ENCODE measurements at regions not wholly inside any gene's neighbourhood (a gene's known extent, or its start where the extent isn't known, plus 50 kb on each side); places are given as distances from the start of the nearest gene placed in this dataset.

DNA sequence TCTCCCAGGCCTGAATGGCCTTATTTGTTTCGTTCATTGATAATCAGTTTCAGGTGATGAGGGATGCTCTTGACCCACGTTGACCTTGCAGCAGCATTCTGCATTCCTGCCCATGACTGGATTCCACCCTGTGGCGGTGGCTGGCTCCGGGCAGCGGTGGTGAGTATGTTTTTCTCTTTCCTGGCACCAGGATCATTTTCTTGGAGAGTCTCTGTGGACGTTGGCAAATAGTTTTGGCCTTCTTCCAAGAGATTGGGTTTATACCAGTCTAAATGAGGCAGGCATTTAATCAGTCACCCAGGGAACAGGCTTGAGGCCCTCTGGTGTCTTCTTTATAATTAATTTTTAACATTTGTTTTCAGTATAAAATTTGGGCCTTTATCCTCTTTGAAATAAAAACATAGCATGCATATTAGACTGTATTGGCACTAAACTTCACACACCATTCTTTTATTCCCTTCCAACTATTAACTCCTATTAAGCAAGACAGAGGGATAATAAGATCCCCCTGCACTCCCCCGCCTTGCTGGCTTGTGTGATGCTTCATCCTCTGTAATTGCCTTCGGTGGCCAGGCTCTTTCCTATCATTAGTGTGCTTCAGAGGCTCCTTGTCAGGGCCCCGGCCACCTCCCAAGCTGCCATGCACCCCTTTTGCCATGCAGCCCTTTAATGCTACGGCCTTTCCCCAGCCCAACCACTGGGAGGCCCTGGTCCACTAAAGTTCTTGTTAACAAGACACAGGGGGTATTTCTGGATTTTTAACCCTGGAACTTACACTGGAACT, 176.2 kb upstream of the TOPAZ1 start:
- peak; percentile 35 for DNase-seq (ENCODE audit: low read depth)
- no peaks in the 10 kb centered on the region for H3K36me3 ChIP-seq (ENCODE audit: control insufficient read depth, insufficient read depth, low read length, severe bottlenecking)
- no peak overlapping the region for H3K4me3 ChIP-seq (ENCODE audit: low read length)
- H3K4me1 ChIP-seq (ENCODE audit: control insufficient read depth, insufficient read depth, low read length) = peaks cover 12% of the 10 kb centered on the region
- no peak overlapping the region for H3K9ac ChIP-seq (ENCODE audit: low read length)
- H3K9me3 ChIP-seq (ENCODE audit: control insufficient read depth, low read length) = no peaks in the 10 kb centered on the region
- H3K27me3 ChIP-seq (replicated peaks; ENCODE audit: control insufficient read depth, insufficient read depth, low read length) = no peaks in the 10 kb centered on the region

DNA sequence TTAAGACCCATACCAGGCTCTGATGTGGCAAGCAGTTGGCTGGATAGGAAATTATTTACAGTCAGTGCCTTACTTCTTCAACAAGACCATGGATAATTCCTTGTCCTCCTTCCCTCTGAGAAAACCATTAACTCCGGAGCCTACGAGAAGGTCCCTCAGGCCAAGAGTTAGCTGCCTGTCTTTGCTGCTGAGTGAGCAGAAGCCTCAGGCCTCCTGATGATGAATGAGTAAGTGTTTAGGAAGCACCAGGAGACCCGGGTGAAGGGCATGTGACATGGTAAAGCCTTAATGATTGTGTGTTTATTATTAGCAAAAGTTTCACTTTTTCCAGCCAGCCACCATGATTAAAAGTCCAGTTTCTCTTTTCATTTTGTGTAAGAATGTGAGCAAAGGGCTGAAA, 174.9 kb upstream of the TOPAZ1 start:
- Histone ChIP-seq H3K4me1 (ENCODE audit: control insufficient read depth, insufficient read depth, low read length) (peaks cover 12% of the 10 kb centered on the region), H3K9ac (ENCODE audit: low read length) (no peak overlapping the region), H3K9me3 (ENCODE audit: control insufficient read depth, low read length) (no peaks in the 10 kb centered on the region), H3K27me3 (replicated peaks; ENCODE audit: control insufficient read depth, insufficient read depth, low read length) (no peaks in the 10 kb centered on the region), H3K36me3 (ENCODE audit: control insufficient read depth, insufficient read depth, low read length, severe bottlenecking) (no peaks in the 10 kb centered on the region), H3K4me3 (ENCODE audit: low read length) (no peak overlapping the region)
- no peak for DNase-seq (ENCODE audit: low read depth)

DNA sequence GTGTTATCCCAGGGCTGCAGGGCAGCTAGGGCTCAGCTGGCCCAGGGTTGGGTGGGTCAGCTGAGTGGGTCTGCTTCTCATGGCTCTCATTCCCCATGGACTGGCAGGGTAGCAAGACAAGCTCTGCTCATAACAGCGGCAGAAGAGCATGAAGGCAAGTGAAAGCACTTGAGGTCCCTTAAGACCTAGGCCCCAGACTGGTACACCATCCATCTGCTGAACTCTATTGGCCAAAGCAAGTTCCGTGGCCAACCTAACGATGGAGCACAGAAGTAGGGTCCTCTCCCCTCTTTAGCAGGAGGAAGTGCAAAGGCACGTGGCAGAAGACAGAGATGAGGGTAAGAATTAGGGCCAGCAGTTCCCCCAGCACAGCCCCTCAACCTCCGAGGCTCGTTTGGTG, 174.3 kb upstream of the TOPAZ1 start:
- DNase-seq (ENCODE audit: low read depth) = no peak
- Histone ChIP-seq H3K9me3 (ENCODE audit: control insufficient read depth, low read length) (no peaks in the 10 kb centered on the region), H3K27me3 (replicated peaks; ENCODE audit: control insufficient read depth, insufficient read depth, low read length) (no peaks in the 10 kb centered on the region), H3K4me3 (ENCODE audit: low read length) (no peak overlapping the region), H3K9ac (ENCODE audit: low read length) (no peak overlapping the region), H3K4me1 (ENCODE audit: control insufficient read depth, insufficient read depth, low read length) (peaks cover 12% of the 10 kb centered on the region), H3K36me3 (ENCODE audit: control insufficient read depth, insufficient read depth, low read length, severe bottlenecking) (no peaks in the 10 kb centered on the region)

DNA sequence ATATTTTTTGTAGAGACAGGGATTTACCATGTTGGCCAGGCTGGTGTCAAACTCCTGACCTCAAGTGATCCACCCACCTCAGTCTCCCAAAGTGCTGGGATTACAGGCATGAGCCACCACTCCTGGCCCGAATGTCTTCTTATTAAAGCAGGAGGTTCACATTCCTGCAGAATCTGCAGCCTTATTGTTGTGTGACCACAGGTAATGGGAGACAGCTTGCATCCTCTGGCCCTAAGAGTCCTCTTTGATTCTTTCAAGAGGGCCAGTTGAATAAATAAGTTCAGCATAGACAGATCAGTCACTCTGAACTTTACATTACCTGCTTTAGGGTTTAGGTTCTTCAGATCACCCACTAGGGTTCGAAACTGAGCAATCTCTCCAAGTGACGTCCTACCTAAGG, 172.9 kb upstream of the TOPAZ1 start:
- H3K4me3 ChIP-seq (ENCODE audit: low read length) = no peak overlapping the region

GRCh38 chr3:44069276-44069675, 172.4 kb upstream of the TOPAZ1 start:
- DNase-seq (ENCODE audit: low read depth) = no peak
- H3K36me3 ChIP-seq (ENCODE audit: control insufficient read depth, insufficient read depth, low read length, severe bottlenecking) = no peaks in the 10 kb centered on the region
- H3K4me1 ChIP-seq (ENCODE audit: control insufficient read depth, insufficient read depth, low read length) = peaks cover 12% of the 10 kb centered on the region
- no peaks in the 10 kb centered on the region for H3K9me3 ChIP-seq (ENCODE audit: control insufficient read depth, low read length)
- no peak overlapping the region for H3K4me3 ChIP-seq (ENCODE audit: low read length)
- H3K27me3 ChIP-seq (replicated peaks; ENCODE audit: control insufficient read depth, insufficient read depth, low read length) = no peaks in the 10 kb centered on the region
- H3K9ac ChIP-seq (ENCODE audit: low read length) = no peak overlapping the region

More for the DNA sequence above, 172.9 kb upstream of the TOPAZ1 start:
- no peak overlapping the region for H3K9ac ChIP-seq (ENCODE audit: low read length)
- peaks cover 12% of the 10 kb centered on the region for H3K4me1 ChIP-seq (ENCODE audit: control insufficient read depth, insufficient read depth, low read length)
- H3K36me3 ChIP-seq (ENCODE audit: control insufficient read depth, insufficient read depth, low read length, severe bottlenecking) = no peaks in the 10 kb centered on the region
- no peaks in the 10 kb centered on the region for H3K27me3 ChIP-seq (replicated peaks; ENCODE audit: control insufficient read depth, insufficient read depth, low read length)
- H3K9me3 ChIP-seq (ENCODE audit: control insufficient read depth, low read length) = no peaks in the 10 kb centered on the region
- DNase-seq (ENCODE audit: low read depth) = no peak

- H3K9me3 ChIP-seq (ENCODE audit: control insufficient read depth, low read length) = no peaks in the 10 kb centered on the region
- H3K27me3 ChIP-seq (replicated peaks; ENCODE audit: control insufficient read depth, insufficient read depth, low read length) = no peaks in the 10 kb centered on the region
- no peaks in the 10 kb centered on the region for H3K36me3 ChIP-seq (ENCODE audit: control insufficient read depth, insufficient read depth, low read length, severe bottlenecking)
- no peak overlapping the region for H3K4me3 ChIP-seq (ENCODE audit: low read length)
- DNase-seq (ENCODE audit: low read depth) = no peak
- no peak overlapping the region for H3K9ac ChIP-seq (ENCODE audit: low read length)
- peaks cover 4% of the 10 kb centered on the region for H3K4me1 ChIP-seq (ENCODE audit: control insufficient read depth, insufficient read depth, low read length)
Observed at GRCh38 chr3:44070841-44071546, 170.7 kb upstream of the TOPAZ1 start.

DNA sequence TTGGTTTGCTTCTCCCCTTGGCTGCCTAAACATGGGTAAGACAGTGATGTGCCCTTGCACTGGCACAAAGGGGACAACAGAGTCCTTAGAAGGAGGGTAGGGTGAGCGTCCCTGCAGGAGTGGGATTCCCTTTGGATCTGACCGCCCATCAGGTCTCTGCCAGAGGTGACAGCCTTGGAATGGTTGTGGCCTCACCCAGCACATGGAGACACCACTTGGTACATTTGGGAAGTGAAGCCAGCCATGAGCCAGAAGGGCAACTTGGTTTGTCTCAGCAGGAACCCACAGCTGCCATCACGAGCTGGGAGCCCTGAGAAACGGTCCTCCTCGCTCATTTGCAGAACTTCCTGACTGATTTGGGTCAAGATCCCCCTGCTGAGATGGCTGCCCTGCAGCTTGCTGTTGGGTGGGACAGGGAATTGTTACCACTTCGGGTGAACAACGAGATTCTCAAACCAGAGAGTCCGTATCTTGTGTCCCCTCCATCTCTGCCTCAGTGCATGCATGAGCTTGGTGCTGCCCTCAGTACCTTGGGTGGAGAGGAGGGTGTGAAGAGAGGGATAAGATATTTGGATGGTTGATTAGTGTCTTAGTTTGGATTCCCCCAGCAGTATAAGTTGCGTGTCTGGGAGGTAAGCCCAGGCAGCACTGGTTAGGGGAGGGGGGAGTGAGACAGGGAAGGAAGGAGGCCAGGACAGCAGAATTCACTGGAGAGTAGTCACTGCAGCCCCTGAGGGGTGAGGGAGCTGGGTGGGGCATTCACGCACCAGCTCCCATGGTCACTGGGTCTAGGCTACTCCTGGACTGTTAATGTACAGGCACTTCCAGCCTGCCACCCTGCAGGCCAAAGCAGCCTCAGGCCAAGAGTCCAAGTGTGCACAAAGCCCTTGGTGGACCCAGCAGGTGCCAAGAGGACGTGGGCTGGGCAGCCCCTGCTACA, 168.8 kb upstream of the TOPAZ1 start:
- H3K4me3 ChIP-seq (ENCODE audit: low read length) = no peak overlapping the region
- DNase-seq (ENCODE audit: low read depth) = no peak
- H3K4me1 ChIP-seq (ENCODE audit: control insufficient read depth, insufficient read depth, low read length) = peaks cover 6% of the 10 kb centered on the region
- H3K27me3 ChIP-seq (replicated peaks; ENCODE audit: control insufficient read depth, insufficient read depth, low read length) = no peaks in the 10 kb centered on the region
- H3K9ac ChIP-seq (ENCODE audit: low read length) = no peak overlapping the region
- H3K9me3 ChIP-seq (ENCODE audit: control insufficient read depth, low read length) = no peaks in the 10 kb centered on the region
- no peaks in the 10 kb centered on the region for H3K36me3 ChIP-seq (ENCODE audit: control insufficient read depth, insufficient read depth, low read length, severe bottlenecking)

DNA sequence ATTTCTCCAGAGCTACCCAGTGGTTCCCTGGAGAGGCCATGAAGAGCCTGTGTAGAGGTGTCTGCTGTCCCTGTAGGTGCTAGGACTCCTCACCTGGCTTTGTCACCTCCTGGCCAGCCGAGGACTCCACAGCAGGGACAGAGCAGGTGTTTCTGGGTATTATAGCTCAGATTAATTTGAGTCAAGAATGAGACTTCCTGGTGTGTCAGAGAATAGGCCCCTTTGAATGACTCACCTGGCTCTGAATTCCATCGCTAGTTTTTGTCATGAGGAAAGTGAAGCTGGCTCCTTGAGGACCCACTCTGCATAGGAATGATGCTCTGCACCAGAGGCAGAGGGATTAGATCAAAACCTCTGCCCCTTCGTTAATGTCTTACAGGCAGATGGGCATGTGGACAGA, 167.5 kb upstream of the TOPAZ1 start:
- Histone ChIP-seq H3K36me3 (ENCODE audit: control insufficient read depth, insufficient read depth, low read length, severe bottlenecking) (no peaks in the 10 kb centered on the region), H3K27me3 (replicated peaks; ENCODE audit: control insufficient read depth, insufficient read depth, low read length) (no peaks in the 10 kb centered on the region), H3K4me1 (ENCODE audit: control insufficient read depth, insufficient read depth, low read length) (peaks cover 6% of the 10 kb centered on the region), H3K9me3 (ENCODE audit: control insufficient read depth, low read length) (no peaks in the 10 kb centered on the region), H3K4me3 (ENCODE audit: low read length) (no peak overlapping the region), H3K9ac (ENCODE audit: low read length) (no peak overlapping the region)
- no peak for DNase-seq (ENCODE audit: low read depth)

- Histone ChIP-seq H3K4me3 (ENCODE audit: low read length) (no peak overlapping the region), H3K36me3 (ENCODE audit: control insufficient read depth, insufficient read depth, low read length, severe bottlenecking) (no peaks in the 10 kb centered on the region), H3K4me1 (ENCODE audit: control insufficient read depth, insufficient read depth, low read length) (peaks cover 6% of the 10 kb centered on the region), H3K9me3 (ENCODE audit: control insufficient read depth, low read length) (no peaks in the 10 kb centered on the region), H3K27me3 (replicated peaks; ENCODE audit: control insufficient read depth, insufficient read depth, low read length) (no peaks in the 10 kb centered on the region), H3K9ac (ENCODE audit: low read length) (no peak overlapping the region)
- no peak for DNase-seq (ENCODE audit: low read depth)
Observed at GRCh38 chr3:44076221-44076829, 165.4 kb upstream of the TOPAZ1 start.

DNA sequence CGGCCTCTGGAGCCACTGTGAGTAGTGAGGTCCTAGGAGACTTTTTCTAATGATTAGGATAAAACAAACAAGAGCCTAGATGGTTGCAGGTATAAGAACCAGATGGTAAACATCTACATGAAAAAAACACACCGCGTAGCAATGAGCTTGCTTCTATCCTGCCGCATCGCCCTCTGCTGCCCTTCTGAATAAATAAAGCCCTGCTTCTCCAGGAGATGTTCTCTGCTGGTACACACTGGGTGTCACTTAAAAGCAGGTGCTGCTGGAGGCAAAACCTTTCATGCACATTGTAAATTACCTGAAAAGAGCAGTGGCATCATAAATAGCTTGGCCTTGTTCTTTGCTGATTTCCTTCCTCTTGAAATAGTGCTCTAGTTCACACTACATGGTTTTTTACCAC, 164.4 kb upstream of the TOPAZ1 start:
- no peak overlapping the region for H3K9ac ChIP-seq (ENCODE audit: low read length)
- H3K27me3 ChIP-seq (replicated peaks; ENCODE audit: control insufficient read depth, insufficient read depth, low read length) = no peaks in the 10 kb centered on the region
- peak; percentile 15 for DNase-seq (ENCODE audit: low read depth)
- no peaks in the 10 kb centered on the region for H3K9me3 ChIP-seq (ENCODE audit: control insufficient read depth, low read length)
- peaks cover 6% of the 10 kb centered on the region for H3K4me1 ChIP-seq (ENCODE audit: control insufficient read depth, insufficient read depth, low read length)
- H3K36me3 ChIP-seq (ENCODE audit: control insufficient read depth, insufficient read depth, low read length, severe bottlenecking) = no peaks in the 10 kb centered on the region
- H3K4me3 ChIP-seq (ENCODE audit: low read length) = no peak overlapping the region

DNA sequence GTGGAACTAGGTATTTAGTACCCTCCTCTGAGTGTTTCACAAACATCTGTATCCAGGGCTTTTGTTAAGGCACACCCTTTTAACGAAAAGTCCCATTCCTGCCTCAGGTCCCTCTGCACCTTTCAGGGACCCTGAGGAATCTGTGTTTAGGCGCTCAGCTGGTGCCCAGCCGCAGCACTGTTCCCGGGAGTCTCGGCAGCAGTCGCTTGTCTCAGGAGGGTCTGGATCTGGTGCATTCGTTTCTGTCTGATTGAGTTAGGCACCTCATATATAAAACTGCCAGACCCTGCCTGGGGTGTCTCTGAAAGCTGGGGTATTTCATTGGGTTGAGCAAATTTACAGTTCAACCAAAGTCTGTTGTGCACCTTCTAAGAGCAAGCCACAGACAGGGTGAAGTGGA, 162.8 kb upstream of the TOPAZ1 start:
- Histone ChIP-seq H3K4me3 (ENCODE audit: low read length) (no peak overlapping the region), H3K9me3 (ENCODE audit: control insufficient read depth, low read length) (no peaks in the 10 kb centered on the region), H3K4me1 (ENCODE audit: control insufficient read depth, insufficient read depth, low read length) (peaks cover 6% of the 10 kb centered on the region), H3K36me3 (ENCODE audit: control insufficient read depth, insufficient read depth, low read length, severe bottlenecking) (no peaks in the 10 kb centered on the region), H3K27me3 (replicated peaks; ENCODE audit: control insufficient read depth, insufficient read depth, low read length) (no peaks in the 10 kb centered on the region), H3K9ac (ENCODE audit: low read length) (no peak overlapping the region)
- DNase-seq (ENCODE audit: low read depth) = no peak
